H1 (cell line): ENCODE measurements at regions not wholly inside any gene's neighbourhood (a gene's known extent, or its start where the extent isn't known, plus 50 kb on each side); places are given as distances from the start of the nearest gene placed in this dataset.

Experiments used
- CTCF ChIA-PET: fragments of 300-600 bp; sonication (Branson Sonifier 250); formaldehyde crosslinking; loops from one replicate; lab custom pipeline; 2021; ENCODE audit not compliant: partially characterized antibody; lab: Charles Lee
- POLR2A ChIA-PET: fragments of 300-600 bp; sonication (Branson Sonifier 250); formaldehyde crosslinking; loops from one replicate; lab custom pipeline; 2021; ENCODE audit warnings: inconsistent platforms; ENCODE audit not compliant: partially characterized antibody; lab: Charles Lee
- DNase-seq, 2 experiments: peaks; one replicate each; pipeline versions ENCODE4 v3.0.0 to v3.0.0-alpha.2; 2010 to 2022; ENCODE audit warnings: low spot score in 2 of 2, low read depth in 1 of 2, mixed read lengths in 1 of 2
- FAIRE-seq: peaks from 2 replicates; lab custom pipeline; 2011; peaks lifted over from hg19 to GRCh38; lab: Jason Lieb, UNC
- H2AFZ ChIP-seq: 2 replicates; pipeline ENCODE4 v1.8.1; 2012; ENCODE audit warnings: low read length, inconsistent platforms
- H2AK5ac ChIP-seq: 2 replicates; pipeline ENCODE4 v1.6.1; 2013; ENCODE audit warnings: low read depth, low read length
- H2BK120ac ChIP-seq: replicated peaks from 2 replicates; pipeline ENCODE3; 2013; ENCODE audit warnings: low read depth, low read length, inconsistent platforms
- H2BK12ac ChIP-seq: 2 replicates; pipeline ENCODE4 v1.6.1; 2013; ENCODE audit warnings: low read depth, low read length
- H2BK15ac ChIP-seq: 2 replicates; pipeline ENCODE4 v1.6.1; 2013; ENCODE audit warnings: low read length
- H2BK20ac ChIP-seq: 2 replicates; pipeline ENCODE4 v1.6.1; 2013; ENCODE audit warnings: low read length
- H2BK5ac ChIP-seq: 2 replicates; pipeline ENCODE4 v1.6.1; 2013; ENCODE audit warnings: low read depth, low read length
- H3K14ac ChIP-seq: 2 replicates; pipeline ENCODE4 v1.6.1; 2013; ENCODE audit warnings: inconsistent platforms; ENCODE audit not compliant: insufficient read length
- H3K18ac ChIP-seq: 2 replicates; pipeline ENCODE4 v1.6.1; 2013; ENCODE audit warnings: low read length; ENCODE audit errors: extremely low read depth
- H3K23ac ChIP-seq: 2 replicates; pipeline ENCODE4 v1.6.1; 2013; ENCODE audit warnings: inconsistent platforms; ENCODE audit not compliant: insufficient read length
- H3K23me2 ChIP-seq: 2 replicates; pipeline ENCODE4 v1.6.1; 2013; ENCODE audit warnings: low read depth, low read length
- H3K27ac ChIP-seq: 2 replicates; pipeline ENCODE4 v1.6.1; 2011; ENCODE audit warnings: low read depth, low read length, inconsistent platforms
- H3K27me3 ChIP-seq, 4 experiments: replicated peaks in 1 of 4; 1 replicate in 1 of 4; 2 replicates in 3 of 4; pipeline versions ENCODE4 v1.6.1 to v1.8.1; 2011 to 2013; ENCODE audit warnings: low read length in 3 of 4, mild to moderate bottlenecking in 3 of 4, inconsistent platforms in 2 of 4, mixed read lengths in 2 of 4, moderate library complexity in 1 of 4; ENCODE audit not compliant: control insufficient read depth in 3 of 4, insufficient read depth in 3 of 4; ENCODE audit errors: extremely low read depth in 1 of 4
- H3K36me3 ChIP-seq, 4 experiments: 2 replicates each; pipeline versions ENCODE4 v1.6.1 to v1.8.1; 2011 to 2013; ENCODE audit warnings: mild to moderate bottlenecking in 4 of 4, low read length in 3 of 4, moderate library complexity in 2 of 4, control low read depth in 1 of 4, inconsistent platforms in 1 of 4; ENCODE audit not compliant: insufficient read depth in 4 of 4, control insufficient read depth in 2 of 4
- H3K4ac ChIP-seq: replicated peaks from 2 replicates; pipeline ENCODE3; 2013; ENCODE audit warnings: low read length, low read depth, mixed read lengths, inconsistent platforms; ENCODE audit not compliant: insufficient read length
- H3K4me1 ChIP-seq, 4 experiments: replicated peaks in 1 of 4; 1 replicate in 1 of 4; 2 replicates in 3 of 4; pipeline versions ENCODE4 v1.6.1 to v1.8.1; 2011 to 2013; ENCODE audit warnings: low read length in 3 of 4, inconsistent platforms in 2 of 4, mixed read lengths in 1 of 4; ENCODE audit not compliant: insufficient read depth in 4 of 4, control insufficient read depth in 3 of 4
- H3K4me2 ChIP-seq, 2 experiments: 2 replicates each; pipeline versions ENCODE4 v1.6.1 to v1.8.1; 2011 to 2013; ENCODE audit warnings: low read depth in 2 of 2, low read length in 2 of 2, control low read depth in 1 of 2, inconsistent platforms in 1 of 2, mild to moderate bottlenecking in 1 of 2; ENCODE audit not compliant: insufficient read depth in 1 of 2
- H3K4me3 ChIP-seq, 4 experiments: fragments of 200-600, 300-600 bp in 1 of 4; sonication (generic), shearing (Covaris generic), sonication (Bioruptor Twin) in 1 of 4; 2 replicates each; pipeline versions ENCODE4 v1.5.1 to v1.8.1; 2011 to 2016; ENCODE audit warnings: low read length in 4 of 4, low read depth in 3 of 4, control low read depth in 2 of 4, inconsistent platforms in 2 of 4, mild to moderate bottlenecking in 2 of 4, mixed read lengths in 1 of 4, moderate library complexity in 1 of 4; ENCODE audit not compliant: insufficient read depth in 2 of 4; ENCODE audit errors: extremely low read depth in 1 of 4
- H3K56ac ChIP-seq: replicated peaks from 2 replicates; pipeline ENCODE3; 2013; ENCODE audit warnings: low read depth, mild to moderate bottlenecking, mixed read lengths, low read length, inconsistent platforms; ENCODE audit not compliant: insufficient read length
- H3K79me1 ChIP-seq: 2 replicates; pipeline ENCODE4 v1.6.1; 2013; ENCODE audit warnings: low read depth, low read length, control low read depth
- H3K79me2 ChIP-seq, 2 experiments: 2 replicates each; pipeline versions ENCODE4 v1.6.1 to v1.8.1; 2012 to 2013; ENCODE audit warnings: low read length in 2 of 2, mild to moderate bottlenecking in 2 of 2, inconsistent platforms in 1 of 2; ENCODE audit not compliant: insufficient read depth in 2 of 2, control insufficient read depth in 1 of 2
- H3K9ac ChIP-seq, 4 experiments: replicated peaks in 1 of 4; 1 replicate in 1 of 4; 2 replicates in 3 of 4; pipeline versions ENCODE4 v1.6.1 to v1.8.1; 2011 to 2013; ENCODE audit warnings: low read depth in 3 of 4, low read length in 3 of 4, control low read depth in 2 of 4, mild to moderate bottlenecking in 2 of 4, moderate library complexity in 2 of 4, inconsistent platforms in 1 of 4; ENCODE audit errors: extremely low read depth in 1 of 4
- H3K9me3 ChIP-seq, 2 experiments: 2 replicates each; pipeline versions ENCODE4 v1.6.1 to v1.8.1; 2012 to 2013; ENCODE audit warnings: mild to moderate bottlenecking in 2 of 2, moderate library complexity in 2 of 2, control low read depth in 1 of 2, inconsistent platforms in 1 of 2, low read depth in 1 of 2, low read length in 1 of 2, mixed read lengths in 1 of 2; ENCODE audit not compliant: insufficient read depth in 2 of 2
- H4K20me1 ChIP-seq, 2 experiments: replicated peaks in 1 of 2; 2 replicates each; pipeline versions ENCODE3 to v1.8.1; 2011 to 2013; ENCODE audit warnings: inconsistent platforms in 2 of 2, low read length in 2 of 2, mild to moderate bottlenecking in 1 of 2; ENCODE audit not compliant: insufficient read depth in 2 of 2, control insufficient read depth in 1 of 2
- H4K5ac ChIP-seq: 2 replicates; pipeline ENCODE4 v1.6.1; 2013; ENCODE audit warnings: low read length, low read depth, mixed read lengths, inconsistent platforms; ENCODE audit not compliant: insufficient read length
- H4K8ac ChIP-seq: 2 replicates; pipeline ENCODE4 v1.8.0; 2013; ENCODE audit warnings: mild to moderate bottlenecking, moderate library complexity, low read length, inconsistent platforms; ENCODE audit not compliant: insufficient read depth; ENCODE audit errors: extremely low read depth
- H4K91ac ChIP-seq: replicated peaks from 2 replicates; pipeline ENCODE3; 2013; ENCODE audit warnings: low read length, mixed read lengths, inconsistent platforms; ENCODE audit not compliant: insufficient read length
- ASH2L ChIP-seq: fragments of 200-600, 300-600 bp; sonication (generic); IDR thresholded peaks from one replicate; pipeline ENCODE4 v1.7.1; 2017; ENCODE audit warnings: low read length
- ATF2 ChIP-seq: IDR thresholded peaks from 2 replicates; pipeline ENCODE4 v1.6.1; 2012; ENCODE audit warnings: low read length, inconsistent platforms
- CREB1 ChIP-seq: IDR thresholded peaks from 2 replicates; pipeline ENCODE4 v1.6.1; 2012; ENCODE audit warnings: inconsistent platforms
- E2F6 ChIP-seq: IDR thresholded peaks from 2 replicates; pipeline ENCODE4 v1.6.1; 2012; ENCODE audit warnings: inconsistent platforms
- HDAC2 ChIP-seq, 2 experiments: fragments of 300-600 bp in 1 of 2; sonication (generic) in 1 of 2; IDR thresholded peaks; 2 replicates each; pipeline ENCODE4 v1.6.1; 2011 to 2012; ENCODE audit warnings: low read depth in 2 of 2, low read length in 2 of 2, mild to moderate bottlenecking in 2 of 2, moderate library complexity in 2 of 2, borderline replicate concordance in 1 of 2, inconsistent platforms in 1 of 2
- JUND ChIP-seq: IDR thresholded peaks from 2 replicates; pipeline ENCODE4 v1.6.1; 2011; ENCODE audit warnings: mild to moderate bottlenecking, improper control_type of control experiment, low read length
- NRF1 ChIP-seq: IDR thresholded peaks from 2 replicates; pipeline ENCODE4 v1.6.1; 2011; ENCODE audit warnings: mild to moderate bottlenecking, low read depth, low read length, improper control_type of control experiment
- POLR2A ChIP-seq, 2 experiments: IDR thresholded peaks; 1 replicate in 1 of 2; 2 replicates in 1 of 2; pipeline ENCODE4 v1.6.1; 2011; ENCODE audit warnings: low read depth in 2 of 2, low read length in 2 of 2, mild to moderate bottlenecking in 2 of 2; ENCODE audit errors: control extremely low read depth in 1 of 2
- POU5F1 ChIP-seq: IDR thresholded peaks from 2 replicates; pipeline ENCODE4 v1.6.1; 2011; ENCODE audit warnings: low read depth, mild to moderate bottlenecking, low read length, moderate library complexity
- TCF12 ChIP-seq: IDR thresholded peaks from 2 replicates; pipeline ENCODE4 v1.6.1; 2011; ENCODE audit warnings: low read depth, mild to moderate bottlenecking, low read length
- USF2 ChIP-seq: IDR thresholded peaks from 2 replicates; pipeline ENCODE4 v1.6.1; 2011; ENCODE audit warnings: low read length, improper control_type of control experiment
- WGBS, 2 experiments: shearing (Covaris generic) in 1 of 2; methylation state at CpG; one replicate each; pipeline versions ENCODE4 v1.1.6 to v1.1.7; 2013 to 2015; ENCODE audit warnings: low lambda C conversion rate in 2 of 2, mixed read lengths in 2 of 2, inconsistent platforms in 1 of 2, low coverage in 1 of 2, missing lambda C conversion rate in 1 of 2; ENCODE audit not compliant: insufficient replicate concordance in 2 of 2, insufficient coverage in 1 of 2, insufficient read length in 1 of 2; ENCODE audit errors: extremely low coverage in 1 of 2, missing lambda C conversion rate in 1 of 2; 5-methylcytosine and 5-hydroxymethylcytosine counted together

GRCh38 chr13:80239571-80240255, 101.2 kb downstream of the SPRY2 start:
- DNase-seq (no peak), FAIRE-seq (no peak)
- no peaks in the 10 kb centered on the region for H3K9me3 ChIP-seq
- WGBS, 2 experiments, result 81% methylated on average over 3 of the region's 3 CpGs; no CpG with 5 or more reads in 1 of the 2 experiments
- no peak overlapping the region for H2BK120ac ChIP-seq
- no peak overlapping the region for H2BK20ac ChIP-seq
- H3K4ac ChIP-seq, result no peak overlapping the region
- ChIA-PET CTCF (no interaction called here), POLR2A (no interaction called here)
- no peak overlapping the region for H2AFZ ChIP-seq
- H3K4me1 ChIP-seq, result no peaks in the 10 kb centered on the region
- no peak overlapping the region for H3K23ac ChIP-seq
- no peaks in the 10 kb centered on the region for H3K79me2 ChIP-seq
- no peak overlapping the region for H4K91ac ChIP-seq
- H3K79me1 ChIP-seq, result no peaks in the 10 kb centered on the region
- H2AK5ac ChIP-seq, result no peak overlapping the region
- no peak overlapping the region for H3K18ac ChIP-seq
- no peak overlapping the region for H3K14ac ChIP-seq
- no peak overlapping the region for H2BK15ac ChIP-seq
- no peak overlapping the region for H3K4me2 ChIP-seq
- no peak overlapping the region for H2BK5ac ChIP-seq
- H3K27ac ChIP-seq, result no peak overlapping the region
- H4K8ac ChIP-seq, result no peak overlapping the region
- H3K36me3 ChIP-seq, result no peaks in the 10 kb centered on the region
- H4K20me1 ChIP-seq, result no peaks in the 10 kb centered on the region
- H3K56ac ChIP-seq, result no peak overlapping the region
- H3K4me3 ChIP-seq, result no peak overlapping the region
- no peak overlapping the region for H4K5ac ChIP-seq
- H3K23me2 ChIP-seq, result no peaks in the 10 kb centered on the region
- H2BK12ac ChIP-seq, result no peak overlapping the region
- H3K9ac ChIP-seq, result no peak overlapping the region
- no peaks in the 10 kb centered on the region for H3K27me3 ChIP-seq
- TF ChIP-seq NRF1 (no peak), JUND (no peak), USF2 (no peak), HDAC2 (IDR thresholded peaks at IDR 0.05; ENCODE audit: borderline replicate concordance in 1 of 2, low read depth in 2 of 2, low read length in 2 of 2) (no peak), E2F6 (no peak), ASH2L (no peak), ATF2 (no peak), POU5F1 (no peak), POLR2A (IDR thresholded peaks at IDR 0.05; ENCODE audit: control extremely low read depth in 1 of 2, low read depth in 2 of 2, low read length in 2 of 2) (no peak), TCF12 (no peak), CREB1 (no peak)
